Eye (tissue), 1 donor: ENCODE measurements at regions not wholly inside any gene's neighbourhood (a gene's known extent, or its start where the extent isn't known, plus 50 kb on each side); places are given as distances from the start of the nearest gene placed in this dataset.
"Not testable (repeated sequence)": the region's sequence is repeated elsewhere in the genome, so short reads cannot be mapped to it uniquely, and the experiment has no call there.

Experiments used
- DNase-seq: peaks from one replicate; pipeline ENCODE4 v3.0.0-alpha.2; 2015

- DNase-seq = peak; percentile 87
Measured at GRCh38 chr9:124126648-124127646, 115.4 kb downstream of the LHX2 start.

GRCh38 chr9:124128568-124129166, 117.1 kb downstream of the LHX2 start:
- DNase-seq = no peak

GRCh38 chr9:124130277-124131075, 118.9 kb downstream of the LHX2 start:
- DNase-seq = no peak

DNA sequence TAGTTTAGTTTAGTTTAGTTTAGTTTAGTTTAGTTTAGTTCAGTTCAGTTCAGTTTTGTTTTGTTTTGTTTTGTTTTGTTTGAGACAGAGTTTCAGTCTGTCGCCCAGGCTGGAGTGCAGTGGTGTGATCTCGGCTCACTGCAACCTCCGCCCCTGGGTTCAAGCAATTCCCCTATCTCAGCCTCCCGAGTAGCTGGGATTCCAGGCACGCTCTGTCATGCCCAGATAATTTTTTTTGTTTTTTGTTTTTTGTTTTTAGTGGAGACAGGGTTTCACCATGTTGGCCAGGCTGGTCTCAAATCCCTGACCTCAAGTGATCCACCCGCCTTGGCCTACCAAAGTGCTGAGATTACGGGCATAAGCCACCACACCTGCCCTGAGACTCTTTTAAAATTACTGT, 120.0 kb downstream of the LHX2 start:
- DNase-seq = not testable (repeated sequence)

GRCh38 chr9:124132671-124133147, 121.1 kb downstream of the LHX2 start:
- no peak for DNase-seq

GRCh38 chr9:124133727-124134126, 122.2 kb downstream of the LHX2 start:
- DNase-seq = peak; percentile 54

GRCh38 chr9:124134526-124134925, 123.0 kb downstream of the LHX2 start:
- no peak for DNase-seq

DNA sequence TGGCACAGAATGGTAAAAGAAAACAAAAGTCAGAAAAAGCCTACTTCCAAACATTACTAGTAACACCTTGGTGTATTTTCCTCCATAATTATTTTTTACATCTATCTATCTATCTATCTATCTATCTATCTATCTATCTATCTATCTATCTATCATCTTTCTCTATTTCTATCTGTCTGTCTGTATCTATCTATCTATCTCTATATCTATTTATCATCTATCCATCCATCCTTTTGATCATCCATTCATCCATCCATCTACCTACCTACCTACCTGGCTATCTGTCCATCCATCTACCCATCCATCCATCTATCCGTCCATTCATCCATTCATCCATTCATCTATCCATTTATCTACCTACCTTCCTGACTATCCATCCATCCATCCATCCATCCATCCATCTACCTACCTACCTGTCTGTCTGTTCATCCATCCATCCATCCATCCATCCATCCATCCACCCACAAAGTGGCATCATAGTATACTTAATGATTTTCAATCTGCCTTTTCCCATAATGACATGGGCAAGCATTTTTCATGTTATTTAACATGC, 121.9 kb upstream of the NEK6 start:
- no peak for DNase-seq

DNA sequence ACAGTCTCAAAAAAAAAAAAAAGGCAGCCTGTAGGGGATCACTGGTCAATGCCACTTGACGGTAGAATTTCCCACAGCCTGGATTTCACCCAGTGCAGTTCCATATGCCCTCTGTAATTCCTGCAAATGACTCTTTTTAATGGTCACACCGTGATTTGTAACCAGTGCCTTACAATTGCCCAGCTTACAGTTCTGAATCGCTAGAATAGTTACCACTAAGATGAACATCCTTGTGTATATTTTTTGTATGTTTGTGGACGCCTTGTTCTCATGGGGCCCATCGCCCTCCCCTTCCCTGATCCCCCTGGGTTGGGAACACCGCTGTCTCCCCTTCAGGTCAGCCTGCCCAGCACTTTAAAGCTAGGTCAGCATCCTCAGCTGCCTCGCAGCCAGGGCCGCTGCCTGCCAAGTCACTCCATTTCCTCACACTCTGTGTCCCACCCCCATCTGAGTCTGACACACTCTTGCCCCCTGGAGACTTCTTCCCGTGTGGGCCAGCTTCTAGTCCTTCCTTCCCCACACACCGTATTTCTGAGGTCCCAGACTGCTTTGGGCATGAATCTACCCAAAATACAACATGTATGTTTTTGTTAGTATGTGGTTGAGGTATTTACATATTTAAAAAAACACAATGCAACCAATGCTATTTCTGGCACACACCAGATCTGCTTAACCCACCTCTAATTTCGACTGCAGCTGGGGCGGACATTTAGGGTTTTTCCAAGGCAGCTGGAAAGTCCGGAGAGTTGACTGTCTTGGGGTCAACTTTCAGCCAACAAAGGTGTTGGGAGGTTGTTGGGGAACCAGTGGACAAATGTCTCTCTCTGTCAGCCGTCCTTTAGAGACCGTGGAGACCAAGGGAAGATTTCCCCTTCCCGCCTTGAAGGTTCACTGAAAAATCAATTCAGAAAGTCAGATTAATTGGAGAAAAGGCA, 120.5 kb upstream of the NEK6 start:
- no peak for DNase-seq

DNA sequence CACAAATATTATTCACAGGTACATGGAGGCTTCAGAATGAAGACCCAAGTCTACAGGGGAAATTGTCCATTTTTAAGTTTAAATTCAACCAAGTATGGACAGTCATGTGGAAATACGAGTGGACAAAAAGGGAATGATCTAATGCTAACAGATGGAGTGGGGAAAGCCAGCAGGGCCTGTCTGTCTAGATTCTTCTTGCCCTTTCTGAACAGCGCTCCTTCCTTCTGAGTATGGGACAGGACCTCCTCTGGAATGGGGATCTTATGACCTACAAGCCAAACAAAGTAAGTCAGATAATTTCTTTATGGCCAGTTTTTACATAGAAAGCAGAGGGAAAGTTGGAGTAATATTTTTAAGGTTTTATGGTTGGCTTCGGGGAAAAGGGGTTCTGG, 119.8 kb upstream of the NEK6 start:
- no peak for DNase-seq

DNA sequence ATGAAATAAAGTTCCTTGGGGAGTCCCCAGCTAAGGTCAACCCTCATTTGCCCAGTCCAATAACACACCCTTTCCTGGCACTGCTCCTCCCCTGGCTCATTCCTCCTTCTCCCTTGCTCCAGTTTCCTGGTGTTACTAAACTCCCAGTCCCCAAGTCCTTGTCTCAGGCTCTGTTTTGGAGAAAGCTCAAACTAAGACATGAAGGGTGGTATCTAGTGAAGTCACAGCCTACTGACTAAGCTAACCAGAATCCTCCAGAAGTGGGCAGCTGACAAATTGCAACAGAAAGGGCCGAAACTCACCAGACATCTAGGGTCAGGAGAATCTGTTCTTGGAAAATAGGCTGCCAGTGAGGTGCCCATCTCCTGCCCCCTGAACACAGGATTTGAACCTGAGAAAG, 118.7 kb upstream of the NEK6 start:
- DNase-seq = no peak

DNA sequence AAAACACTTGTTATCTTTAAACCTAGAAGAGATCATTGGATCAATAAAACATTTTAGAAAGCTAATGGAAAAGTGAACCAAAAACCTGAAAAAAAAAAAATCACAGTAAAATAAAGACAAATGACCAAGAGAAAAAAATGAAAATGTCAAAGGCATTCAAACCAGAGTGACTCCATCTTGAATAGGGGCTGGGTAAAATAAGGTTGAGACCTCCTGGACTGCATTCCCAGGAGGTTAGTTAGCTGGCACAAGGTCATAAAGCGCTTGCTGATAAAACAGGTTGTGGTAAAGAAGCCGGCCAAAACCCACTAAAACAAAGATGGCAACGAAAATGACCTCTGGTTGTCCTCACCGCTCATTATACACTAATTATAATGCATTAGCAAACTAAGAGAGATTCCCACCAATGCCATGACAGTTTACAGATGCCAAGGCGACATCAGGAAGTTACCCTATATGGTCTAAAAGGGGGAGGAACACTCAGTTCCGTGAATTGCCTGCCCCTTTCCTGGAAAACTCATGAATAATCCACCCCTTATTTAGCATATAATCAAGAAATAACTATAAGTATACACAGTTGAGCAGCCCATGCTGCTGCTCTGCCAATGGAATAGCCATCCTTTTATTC, 116.7 kb upstream of the NEK6 start:
- no peak for DNase-seq

- not testable (repeated sequence) for DNase-seq
Measured at GRCh38 chr9:124144561-124145123, 113.1 kb upstream of the NEK6 start.

DNA sequence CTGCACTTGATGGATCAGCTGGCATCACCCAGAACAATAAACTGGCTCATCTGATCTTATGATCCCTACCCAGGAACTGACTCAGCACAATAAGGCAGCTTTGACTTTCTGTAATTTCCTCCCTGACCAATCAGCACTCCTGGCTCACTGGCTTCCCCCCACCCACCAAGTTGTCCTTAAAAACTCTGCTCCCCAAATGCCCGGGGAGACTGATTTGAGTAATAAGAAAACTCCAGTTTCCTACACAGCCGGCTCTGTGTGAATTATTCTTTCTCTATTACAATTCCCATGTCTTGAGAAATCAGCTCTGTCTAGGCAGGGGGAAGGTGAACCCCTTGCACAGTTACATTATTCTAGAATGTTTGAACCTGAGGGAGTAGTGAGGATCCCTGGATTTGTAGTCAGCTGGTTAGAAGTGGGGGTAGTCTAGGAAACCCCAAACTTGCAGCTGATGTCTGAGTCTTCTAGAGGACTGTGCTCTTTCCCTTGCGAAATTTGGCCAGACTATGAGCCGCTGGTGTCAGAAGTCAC, 111.7 kb upstream of the NEK6 start:
- no peak for DNase-seq

- peak; percentile 25 for DNase-seq
Measured at GRCh38 chr9:124149992-124150391, 107.8 kb upstream of the NEK6 start.

- peak; percentile 5 for DNase-seq
Measured at GRCh38 chr9:124163760-124164255, 93.9 kb upstream of the NEK6 start.

DNA sequence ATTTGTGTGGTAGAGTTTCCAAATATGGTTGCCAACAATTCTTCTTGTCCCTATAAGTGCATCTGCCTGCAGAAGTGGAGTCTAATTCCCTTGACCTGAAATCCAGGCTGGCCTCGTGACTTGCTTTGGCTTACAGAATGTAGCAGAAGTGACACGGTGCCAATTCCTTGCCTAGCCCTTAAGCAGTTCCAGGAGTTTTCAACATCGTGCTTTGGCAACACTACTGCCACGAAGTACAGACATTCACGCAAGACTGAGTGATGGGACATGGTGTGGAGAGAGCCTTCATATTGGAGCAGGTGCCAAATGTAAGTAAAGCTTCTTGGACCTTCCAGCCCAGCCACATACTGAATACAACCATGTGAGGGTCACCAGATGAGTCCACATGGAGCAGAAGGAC, 92.9 kb upstream of the NEK6 start:
- DNase-seq = no peak

- no peak for DNase-seq
Measured at GRCh38 chr9:124174433-124174832, 83.3 kb upstream of the NEK6 start.

GRCh38 chr9:124177522-124177921, 80.2 kb upstream of the NEK6 start:
- not testable (repeated sequence) for DNase-seq
